GM19328 (cell line): ENCODE measurements at regions not wholly inside any gene's neighbourhood (a gene's known extent, or its start where the extent isn't known, plus 50 kb on each side); places are given as distances from the start of the nearest gene placed in this dataset.
"Not testable (repeated sequence)": the region's sequence is repeated elsewhere in the genome, so short reads cannot be mapped to it uniquely, and the experiment has no call there.

Experiments
- ATAC-seq: cut with Tn5 transposase; IDR thresholded peaks from one replicate; pipeline ENCODE4 v1.9.1; 2021; ENCODE audit warnings: mild to moderate bottlenecking, moderate library complexity; ENCODE audit not compliant: unreplicated experiment

DNA sequence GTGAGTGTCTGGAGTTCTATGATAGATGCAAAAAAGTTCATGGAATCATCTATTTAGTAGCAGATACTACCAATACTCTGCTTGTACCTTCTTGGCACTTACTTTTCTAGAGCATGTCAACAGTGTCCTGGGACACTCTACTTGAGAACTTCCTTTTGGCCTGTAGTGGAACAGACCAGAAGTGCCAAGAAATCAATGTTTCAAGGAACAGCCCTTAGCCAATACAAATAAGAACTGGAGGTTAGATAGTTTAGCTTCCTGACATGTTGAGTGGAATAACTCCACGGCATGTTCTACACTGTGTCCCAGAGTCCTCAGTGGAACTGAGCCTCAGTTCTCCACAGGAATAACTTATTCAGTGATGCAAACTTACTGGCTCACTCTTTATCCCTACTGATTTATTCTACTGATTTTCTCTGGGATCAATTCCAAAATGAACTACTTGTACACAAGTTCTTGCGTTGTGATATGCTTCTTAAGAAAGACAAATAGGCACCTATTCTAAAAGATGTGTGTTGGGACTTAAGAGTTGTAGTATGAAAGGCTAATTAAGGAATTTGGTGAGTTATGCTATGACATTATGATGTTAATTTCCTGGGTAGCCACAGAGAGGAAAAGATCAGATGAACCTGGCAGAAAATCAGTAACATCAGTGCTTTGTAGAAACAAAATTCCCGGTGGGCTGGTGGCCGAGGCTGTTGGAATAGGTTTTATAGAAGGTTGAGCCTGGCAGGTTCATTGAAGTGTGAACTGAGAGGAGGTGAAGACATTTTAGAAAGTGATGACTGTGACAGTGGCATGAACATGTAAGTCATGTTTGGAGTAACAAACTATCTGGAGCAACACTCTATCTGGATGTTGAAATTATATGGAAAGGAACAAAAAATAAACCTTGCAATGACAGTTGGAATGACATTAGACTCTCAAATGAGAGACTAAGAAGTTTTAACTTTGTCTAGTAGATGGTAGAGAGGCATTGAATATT lies 101.8 kb upstream of the RBMS3 start:
- no peak for ATAC-seq

DNA sequence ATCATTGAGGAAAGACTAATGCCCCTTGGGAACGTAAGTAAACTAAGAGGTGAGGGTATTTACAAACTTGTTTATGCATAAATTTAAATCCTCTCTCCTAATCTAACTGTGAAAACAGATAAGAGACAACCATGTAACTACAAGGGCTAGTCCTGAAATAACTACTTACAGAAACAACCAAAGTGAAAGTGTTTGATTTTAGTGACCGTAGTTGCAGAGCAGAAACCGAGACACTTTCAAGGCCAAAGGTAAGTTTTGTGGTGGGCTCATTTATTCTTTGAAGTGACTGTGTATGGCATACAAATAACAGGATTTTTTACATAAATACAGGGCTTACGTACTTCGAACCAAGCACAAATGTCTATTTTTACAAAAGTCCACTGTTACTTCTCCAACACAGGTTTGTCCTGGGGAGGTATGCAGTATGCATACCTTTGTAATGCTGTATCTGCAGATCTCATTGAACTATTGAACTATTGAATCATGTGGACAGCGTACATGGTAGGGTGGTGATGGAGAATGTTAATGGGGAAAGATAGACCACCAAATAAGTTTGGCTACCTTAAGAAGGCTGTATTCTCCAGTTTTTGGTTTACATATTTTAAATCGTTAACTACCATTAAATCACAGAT lies 99.6 kb upstream of the RBMS3 start:
- ATAC-seq: no peak

DNA sequence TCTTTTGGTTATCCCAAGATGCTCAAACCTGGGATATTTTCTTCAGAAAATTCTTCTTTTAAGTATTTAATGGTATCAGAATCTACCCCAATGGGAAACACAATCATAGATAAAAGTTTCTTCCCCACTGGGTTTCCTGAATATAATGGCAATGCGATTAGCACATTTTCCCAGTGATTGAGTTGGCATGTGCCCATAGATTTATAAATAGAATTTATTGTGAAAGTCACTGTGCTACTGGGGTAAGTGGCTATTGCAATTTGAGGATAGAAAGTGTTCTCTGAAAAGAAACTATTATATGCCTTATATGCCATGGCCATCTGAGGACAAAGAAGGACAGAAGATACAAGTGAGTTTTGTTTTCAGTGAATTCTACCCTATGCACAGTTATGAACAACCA lies 99.0 kb upstream of the RBMS3 start:
- ATAC-seq: no peak

DNA sequence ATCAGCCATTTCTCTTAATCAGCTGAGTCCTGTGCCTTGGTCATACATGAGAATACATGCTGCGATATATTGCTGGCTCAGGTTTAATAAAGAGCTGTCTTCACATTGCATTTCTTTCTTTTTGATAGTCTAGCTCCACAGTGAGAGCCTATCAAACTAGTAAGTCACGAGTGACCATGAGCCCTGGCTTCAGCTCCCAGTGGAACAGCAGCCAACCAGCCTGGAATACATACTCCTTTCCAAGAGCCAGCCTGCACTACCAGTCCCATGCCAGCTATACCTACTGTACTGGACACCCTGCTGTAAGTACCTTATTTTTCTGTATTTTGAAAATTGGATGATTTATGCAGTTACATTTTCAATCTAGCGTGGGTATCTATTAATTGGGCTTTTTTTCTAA lies 98.0 kb upstream of the RBMS3 start:
- ATAC-seq: not testable (repeated sequence)

DNA sequence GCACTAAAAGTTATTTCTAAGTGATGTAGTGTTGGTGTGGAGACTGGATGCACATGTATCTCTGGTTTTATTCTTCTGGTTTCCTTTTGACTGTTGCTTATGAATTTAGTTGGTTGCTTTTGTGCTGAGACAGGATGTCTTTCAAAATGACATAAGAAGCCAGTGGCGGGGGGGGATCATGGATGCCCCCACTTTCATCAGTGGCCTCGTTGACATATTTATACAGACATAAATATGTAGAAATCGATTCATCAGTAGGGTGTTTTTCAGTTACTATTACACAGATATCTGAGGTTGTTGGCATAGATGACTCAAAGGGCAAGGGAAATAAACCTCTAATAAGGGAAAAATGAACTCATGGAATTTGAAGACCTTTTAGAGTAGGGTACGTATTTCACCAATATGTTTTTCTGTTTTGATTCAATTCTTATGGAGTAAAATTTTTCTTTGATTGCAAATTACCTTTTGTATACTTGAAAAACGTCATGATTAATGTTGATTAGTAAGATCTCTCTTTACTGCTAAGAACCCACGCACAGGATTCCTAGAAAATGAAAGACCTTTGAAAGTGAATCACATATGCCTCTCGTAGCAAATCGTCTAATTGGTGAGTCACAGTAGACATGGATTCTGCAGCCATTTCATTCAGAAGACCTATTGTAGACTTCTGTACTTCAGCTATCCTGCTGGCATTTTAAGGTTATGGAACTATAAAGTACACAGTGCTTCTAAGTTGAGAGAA lies 97.4 kb upstream of the RBMS3 start:
- no peak for ATAC-seq

DNA sequence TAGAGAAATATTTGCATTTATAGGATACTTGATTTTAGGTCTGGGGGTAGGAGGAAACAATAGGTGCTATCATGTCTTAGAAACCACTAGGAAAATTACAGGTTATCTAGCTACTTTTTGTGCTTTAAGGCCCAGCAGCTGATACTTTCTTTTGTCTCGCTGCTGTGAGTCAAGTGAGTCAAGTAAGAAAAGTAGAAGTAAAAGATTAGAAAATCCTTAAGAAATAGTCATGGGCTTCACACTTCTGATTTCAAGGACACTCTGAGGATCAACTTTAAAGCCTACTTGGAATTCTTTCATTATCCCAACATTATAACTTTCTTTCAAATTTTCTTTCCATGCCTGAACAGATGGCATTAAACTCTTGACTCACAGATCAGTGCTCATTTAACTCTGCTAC lies 95.2 kb upstream of the RBMS3 start:
- no peak for ATAC-seq

DNA sequence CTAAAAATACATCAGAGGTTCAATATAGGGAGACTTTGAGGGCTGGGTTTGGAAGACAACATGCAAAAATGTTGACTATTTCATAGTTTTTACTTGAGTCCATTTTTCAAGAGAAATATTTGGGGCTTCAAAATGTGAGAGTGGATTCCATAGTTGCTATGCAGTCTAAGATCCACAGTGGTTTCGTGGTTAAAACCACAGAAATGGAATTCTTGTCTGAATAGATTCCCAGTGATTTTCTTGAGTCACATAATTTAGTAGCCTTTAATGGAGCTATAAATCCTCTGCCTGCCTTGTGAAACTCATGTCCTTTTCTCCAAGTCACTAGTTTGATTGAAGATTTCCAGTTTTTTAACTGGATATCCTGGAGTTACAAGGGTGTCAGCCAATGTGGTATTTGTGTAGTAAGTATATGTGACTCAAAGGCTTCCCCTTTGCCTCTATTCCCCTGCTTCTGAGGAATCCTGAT lies 94.7 kb upstream of the RBMS3 start:
- ATAC-seq: no peak

DNA sequence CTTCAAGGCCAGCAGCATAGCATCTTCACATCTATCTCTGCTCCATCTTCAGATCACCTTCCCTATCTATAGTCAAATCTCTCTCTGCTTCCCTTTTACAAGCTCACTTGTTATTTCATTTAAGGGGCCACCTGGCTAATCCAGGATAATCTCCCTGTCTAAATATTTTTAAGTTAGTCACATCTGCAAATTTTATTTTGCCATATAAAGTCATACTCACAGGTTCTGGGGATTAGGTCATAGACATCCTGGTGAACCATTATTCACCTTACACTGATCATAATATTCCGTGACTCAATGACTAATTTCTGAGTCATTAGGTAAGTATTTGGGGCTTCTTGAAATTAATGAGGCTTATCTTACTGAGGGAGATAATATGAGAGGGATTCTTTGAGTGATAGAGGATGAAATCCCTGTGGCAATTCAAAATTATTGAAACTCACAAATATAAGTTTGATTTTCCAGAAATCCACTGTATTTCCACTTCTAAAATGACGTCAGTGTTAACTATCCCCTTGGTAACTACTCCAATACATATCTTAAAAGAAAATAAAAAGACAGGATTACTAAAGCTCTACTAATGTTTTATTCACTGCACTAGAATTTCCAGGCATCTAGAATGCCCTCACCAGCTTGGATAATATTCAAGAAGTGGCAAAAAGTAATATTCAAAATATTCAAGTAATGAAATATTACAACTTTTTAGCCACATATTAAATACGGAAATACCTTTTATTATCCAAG lies 93.7 kb upstream of the RBMS3 start:
- ATAC-seq: no peak

DNA sequence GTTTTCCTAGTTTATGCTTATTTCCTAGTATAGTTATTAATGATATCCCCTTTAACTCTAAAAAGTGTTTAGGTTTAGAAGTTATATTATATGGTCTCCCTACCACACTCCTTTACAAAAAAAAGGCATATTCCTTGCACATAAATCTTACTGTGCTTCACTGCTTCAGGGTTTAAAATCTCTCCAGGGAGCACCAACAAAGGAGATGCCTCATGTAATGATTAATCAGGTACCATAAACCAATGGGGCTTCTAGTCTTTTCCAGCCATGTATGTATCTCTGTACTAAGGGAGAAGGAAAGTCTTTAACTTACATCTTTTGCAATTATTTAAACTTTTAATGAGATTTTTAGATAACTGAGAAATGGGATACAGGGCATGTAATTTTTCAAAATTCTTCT lies 91.5 kb upstream of the RBMS3 start:
- ATAC-seq: no peak

DNA sequence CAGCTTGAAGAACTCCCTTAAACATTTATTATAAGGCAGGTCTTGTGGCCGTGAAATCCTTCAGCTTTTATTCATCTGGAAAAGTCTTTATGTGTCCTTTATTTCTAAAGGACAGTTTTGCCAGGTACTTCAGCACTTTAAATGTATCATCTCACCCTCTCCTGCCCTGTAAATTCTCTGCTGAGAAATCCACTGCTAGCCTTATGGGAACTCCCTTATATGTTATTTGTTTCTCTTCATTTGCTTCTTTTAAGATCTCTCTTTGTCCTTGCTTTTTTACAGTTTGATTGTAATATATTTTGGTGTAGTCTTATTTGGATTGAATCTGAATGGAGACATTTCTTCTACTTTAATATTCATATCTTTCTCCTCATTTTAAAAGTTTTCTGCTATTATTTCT lies 86.7 kb upstream of the RBMS3 start:
- ATAC-seq: no peak

DNA sequence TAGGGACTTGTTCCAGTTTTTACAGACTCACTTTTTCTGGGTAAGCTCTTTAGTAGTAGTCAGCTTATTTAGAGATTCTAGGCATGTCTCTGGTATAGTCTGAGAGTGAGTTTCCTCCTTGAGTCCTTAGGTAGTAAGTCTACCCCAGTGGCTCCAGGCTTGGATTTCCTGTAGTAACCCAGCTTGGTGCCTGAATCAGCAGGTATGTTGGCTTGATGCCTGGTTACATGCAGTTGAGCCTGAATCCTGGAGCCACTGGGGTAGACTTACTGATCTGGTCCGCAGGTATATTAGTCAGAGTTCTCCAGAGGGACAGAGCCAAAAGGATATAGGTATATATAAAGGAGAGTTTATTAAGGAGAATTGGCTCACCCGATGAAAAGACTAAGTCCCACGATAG lies 85.8 kb upstream of the RBMS3 start:
- no peak for ATAC-seq

DNA sequence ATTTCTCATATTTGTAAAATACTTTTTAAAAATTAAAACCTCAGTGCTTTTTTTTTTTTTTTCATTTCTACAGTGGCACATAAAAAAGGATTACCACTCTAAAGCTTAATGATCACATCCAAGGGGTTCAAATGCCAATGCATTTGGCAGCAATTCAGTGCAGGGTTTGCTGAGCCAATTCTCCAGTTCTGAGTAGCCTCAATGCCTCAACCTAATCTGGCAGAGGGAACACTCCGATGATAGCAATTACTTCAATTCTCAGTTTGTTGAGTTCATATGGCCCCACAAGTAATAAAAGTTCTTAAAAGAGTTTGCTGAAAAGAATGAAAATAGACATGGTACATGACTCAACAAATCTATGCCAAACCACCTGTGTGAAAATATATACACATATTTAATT lies 79.3 kb upstream of the RBMS3 start:
- ATAC-seq: no peak

DNA sequence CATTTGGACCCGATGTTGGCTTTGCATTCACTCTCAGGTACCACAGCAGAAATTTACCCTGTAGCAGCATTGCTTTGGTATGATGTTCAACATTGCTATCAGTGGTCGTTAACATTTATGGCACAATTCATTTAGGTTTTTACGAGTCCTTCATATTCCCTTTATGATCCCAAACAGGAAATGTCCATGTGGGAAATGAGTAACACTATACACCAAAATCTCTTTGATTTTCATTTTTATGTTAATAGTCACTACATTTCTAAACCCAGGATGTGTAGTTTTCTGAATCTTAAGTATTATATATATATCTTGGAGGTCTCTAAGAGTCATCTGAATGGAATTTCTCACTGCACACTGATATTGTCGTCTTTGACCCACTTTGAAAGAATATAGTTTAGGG lies 78.5 kb upstream of the RBMS3 start:
- no peak for ATAC-seq

DNA sequence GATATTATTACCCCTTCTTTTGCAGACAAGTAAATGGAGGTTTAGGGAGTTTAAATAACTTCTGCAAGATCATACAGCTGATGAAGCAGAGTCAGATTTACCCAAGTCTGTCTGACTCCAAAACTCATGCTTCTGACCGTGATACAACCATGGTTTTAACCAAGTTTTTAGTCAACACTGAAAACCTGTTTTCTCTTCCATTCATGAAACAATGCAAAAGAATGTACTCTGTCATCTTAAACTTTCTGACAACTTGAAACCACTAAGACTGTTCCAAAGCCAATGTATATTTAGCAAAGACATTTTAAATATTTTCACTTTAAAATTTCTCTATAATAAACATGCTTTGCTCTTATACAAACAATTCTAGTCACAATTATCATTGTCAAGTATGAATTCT lies 77.0 kb upstream of the RBMS3 start:
- ATAC-seq: no peak

DNA sequence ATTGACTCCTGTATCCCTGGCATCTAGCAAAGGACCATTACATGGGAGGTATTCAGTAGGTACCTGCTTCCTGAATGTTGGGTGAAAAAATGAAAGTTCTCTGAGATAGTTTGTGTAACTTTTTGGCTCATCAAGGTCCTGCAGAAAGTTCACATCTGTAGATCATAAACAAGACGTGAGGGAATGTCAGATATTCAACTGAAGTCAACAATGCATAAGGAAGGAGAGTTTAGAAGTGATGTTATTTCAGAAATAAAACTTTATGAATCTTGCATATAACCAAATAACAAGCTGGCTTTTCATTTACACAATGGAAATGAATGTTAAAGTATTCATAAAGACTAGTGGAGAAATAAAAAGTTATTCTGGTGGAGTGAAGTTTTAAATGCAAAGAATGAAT lies 73.4 kb upstream of the RBMS3 start:
- ATAC-seq: no peak

DNA sequence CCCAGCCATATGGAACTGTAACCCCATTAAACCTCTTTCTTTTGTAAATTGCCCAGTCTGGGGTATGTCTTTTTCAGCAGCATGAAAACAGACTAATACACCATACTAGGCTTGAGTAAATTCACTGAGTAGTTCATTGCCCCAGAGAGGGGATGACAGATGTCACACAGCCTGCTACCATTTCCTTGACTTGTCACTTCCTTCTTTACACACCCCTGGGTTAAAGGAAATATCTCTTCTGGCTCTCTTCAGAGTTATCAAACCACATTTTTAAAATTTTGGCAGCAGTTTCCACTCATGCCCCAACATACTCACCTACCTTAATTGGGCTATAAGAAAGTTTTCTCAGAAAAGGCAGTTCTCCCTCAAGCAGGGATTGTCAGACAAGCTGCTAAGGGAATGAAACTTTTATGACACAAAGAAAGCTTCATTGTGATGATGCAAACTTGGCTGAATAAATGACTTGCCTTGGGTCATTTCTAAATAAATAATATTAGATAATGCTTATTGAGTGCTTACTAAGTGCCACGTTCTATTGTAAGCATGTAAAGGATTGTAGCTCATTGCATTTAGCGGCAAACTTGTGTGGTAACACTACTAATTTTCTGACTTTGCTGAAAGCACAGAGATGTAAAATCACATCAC lies 68.0 kb upstream of the RBMS3 start:
- ATAC-seq: no peak

DNA sequence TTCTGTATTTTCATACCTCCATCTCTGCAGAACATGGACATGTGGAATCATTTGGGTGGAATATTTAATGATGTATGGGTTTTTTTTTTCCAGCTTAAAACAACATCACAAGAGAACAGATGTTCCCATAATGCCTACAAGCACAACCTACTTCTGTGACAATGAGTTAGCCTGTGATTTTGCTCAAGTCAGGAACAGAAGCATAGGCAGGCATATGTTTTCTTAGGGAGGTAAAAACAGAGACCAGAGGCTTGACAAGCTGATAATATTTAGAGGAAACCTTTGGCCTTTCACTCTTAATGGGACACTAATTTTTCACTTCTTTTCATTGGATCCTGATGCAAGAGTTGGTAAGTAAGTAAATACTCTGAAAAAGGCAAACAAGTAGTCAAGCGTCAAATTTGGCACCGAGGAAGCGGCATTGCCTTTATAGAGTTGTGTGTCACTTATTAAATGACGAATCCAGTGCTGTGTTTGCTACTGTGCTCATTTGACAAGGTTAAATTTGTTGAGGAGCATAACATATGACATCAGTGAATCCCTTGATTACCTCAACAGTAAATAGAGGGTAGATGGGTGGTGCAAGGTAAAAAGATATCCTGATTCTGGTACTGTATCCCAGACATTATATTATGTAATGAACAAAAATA lies 66.7 kb upstream of the RBMS3 start:
- ATAC-seq: no peak

DNA sequence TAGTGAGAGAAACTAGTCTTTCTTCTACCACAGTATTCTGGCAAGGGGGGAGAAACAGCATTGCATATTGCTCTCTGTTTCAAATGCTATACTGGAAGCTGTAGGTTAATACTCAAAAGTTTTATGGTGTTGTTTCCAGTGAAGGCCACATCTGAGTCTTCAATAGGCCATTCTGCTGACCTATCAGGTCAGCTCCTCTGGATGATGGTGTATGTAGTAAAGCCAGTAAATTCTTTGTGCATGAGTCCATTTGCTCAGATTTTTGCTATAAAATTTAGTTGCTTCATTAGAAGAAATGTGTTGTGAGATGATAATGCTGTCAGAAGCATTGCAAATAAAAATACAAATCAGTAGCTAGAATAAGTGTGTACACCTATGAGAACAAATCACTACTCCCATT lies 64.9 kb upstream of the RBMS3 start:
- no peak for ATAC-seq

DNA sequence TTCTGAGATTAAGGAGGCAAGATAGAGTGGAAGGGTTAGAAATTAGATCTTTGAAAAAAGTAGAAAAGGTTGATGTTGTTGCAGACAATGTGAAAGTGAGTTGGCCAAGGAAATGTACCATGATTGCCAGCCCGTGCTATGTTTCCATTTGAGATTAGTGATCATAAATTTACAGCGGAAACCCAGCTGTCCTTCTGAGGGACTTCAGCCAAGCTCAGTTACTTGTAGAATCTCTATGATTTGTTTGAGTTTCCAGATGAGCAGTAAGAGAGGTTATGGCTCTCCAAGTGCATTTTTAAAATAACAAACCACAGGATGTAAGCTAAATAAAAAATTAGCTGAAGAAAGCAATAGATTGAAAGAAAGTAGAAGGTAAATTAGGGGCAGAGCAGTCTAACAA lies 54.2 kb upstream of the RBMS3 start:
- no peak for ATAC-seq

DNA sequence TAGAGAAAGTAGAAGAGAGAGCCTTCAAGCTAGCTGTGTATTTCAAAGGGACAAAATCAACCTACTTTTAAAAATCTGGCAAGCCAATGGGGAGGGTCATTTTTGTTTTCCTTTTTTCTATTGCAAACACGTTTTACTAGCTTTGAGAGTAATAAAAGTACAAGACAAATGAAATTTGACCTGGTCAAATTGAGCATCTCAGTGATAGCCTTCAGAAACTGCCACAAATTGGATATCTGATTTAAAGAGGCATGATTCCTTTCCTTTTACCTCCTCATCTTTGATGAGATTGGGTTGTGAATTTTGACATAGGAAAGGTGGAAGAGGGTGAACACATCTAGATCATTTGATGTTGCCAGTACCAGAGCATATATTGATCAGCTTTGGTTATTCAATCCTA lies 53.6 kb upstream of the RBMS3 start:
- no peak for ATAC-seq
